ENCODE measurements at regions not wholly inside any gene's neighbourhood (a gene's known extent, or its start where the extent isn't known, plus 50 kb on each side); places are given as distances from the start of the nearest gene placed in this dataset.
"Not testable (repeated sequence)": the region's sequence is repeated elsewhere in the genome, so short reads cannot be mapped to it uniquely, and the experiment has no call there.

DNA sequence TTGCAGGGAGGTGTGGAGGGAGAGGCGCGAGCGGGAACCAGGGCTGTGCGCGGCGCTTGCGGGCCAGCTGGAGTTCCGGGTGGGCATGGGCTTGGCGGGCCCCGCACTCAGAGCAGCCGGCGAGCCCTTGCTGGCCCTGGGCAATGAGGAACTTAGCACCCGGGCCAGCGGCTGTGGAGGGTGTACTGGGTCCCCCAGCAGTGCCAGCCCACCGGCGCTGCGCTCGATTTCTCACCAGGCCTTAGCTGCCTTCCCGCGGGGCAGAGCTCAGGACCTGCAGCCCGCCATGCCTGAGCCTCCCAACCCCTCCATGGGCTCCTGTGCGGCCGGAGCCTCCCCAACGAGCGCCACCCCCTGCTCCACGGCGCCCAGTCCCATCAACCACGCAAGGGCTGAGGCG, 243.2 kb downstream of the TFAP2A start:
- H3K9me3 Mint-ChIP-seq (ENCODE audit: low read depth); H3K4me3 Mint-ChIP-seq; ATAC-seq; DNase-seq; H3K4me1 Mint-ChIP-seq; H3K27me3 Mint-ChIP-seq; H3K27ac Mint-ChIP-seq; H3K36me3 Mint-ChIP-seq; CTCF ChIA-PET: not testable (repeated sequence)

DNA sequence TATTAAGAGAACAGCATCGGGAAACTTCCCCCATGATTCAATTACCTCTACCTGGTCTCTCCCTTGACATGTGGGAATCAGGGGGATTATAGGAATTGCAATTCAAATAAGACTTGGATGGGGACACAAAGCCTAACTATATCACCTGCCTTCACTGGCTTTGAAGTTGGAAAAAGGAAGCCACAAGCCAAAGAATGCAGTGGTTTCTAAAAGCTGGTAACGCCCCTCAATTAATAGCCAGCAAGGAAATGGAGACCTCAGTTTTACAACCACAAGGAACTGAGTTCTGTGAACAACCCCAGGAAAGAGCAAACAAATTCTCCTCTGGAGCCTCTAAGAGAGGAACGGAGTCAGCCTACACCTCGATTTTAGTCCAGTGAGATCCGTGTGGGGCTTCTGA, 244.1 kb downstream of the TFAP2A start:
- CTCF ChIA-PET = no interaction called here
- Mint-ChIP-seq H3K27me3 (no peaks in the 10 kb centered on the region), H3K36me3 (no peaks in the 10 kb centered on the region), H3K4me3 (no peak overlapping the region), H3K4me1 (no peaks in the 10 kb centered on the region), H3K27ac (no peak overlapping the region), H3K9me3 (ENCODE audit: low read depth) (peaks cover 5% of the 10 kb centered on the region)
- ATAC-seq (no peak), DNase-seq (no peak)

DNA sequence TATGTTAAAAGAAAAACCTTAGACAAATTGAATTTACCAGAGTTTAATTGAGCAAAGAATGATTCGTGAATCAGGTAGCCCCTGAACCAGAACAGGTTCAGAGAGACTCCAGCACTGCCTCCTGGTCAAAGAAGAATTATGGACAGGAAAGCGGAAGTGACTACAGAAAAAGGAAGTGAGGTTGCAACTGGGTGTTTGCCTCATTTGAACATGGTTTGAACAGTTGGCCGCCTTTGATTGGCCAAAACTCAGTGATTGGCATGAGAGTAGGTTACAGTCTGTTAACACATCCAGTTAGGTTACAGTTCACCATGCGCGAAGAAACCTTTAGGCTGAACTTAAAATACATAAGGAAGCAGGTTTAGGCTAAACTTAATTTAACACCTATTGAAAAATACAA, 248.8 kb downstream of the TFAP2A start:
- ATAC-seq (no peak), DNase-seq (no peak)
- no peaks in the 10 kb centered on the region for H3K27me3 Mint-ChIP-seq
- no peaks in the 10 kb centered on the region for H3K36me3 Mint-ChIP-seq
- no peak overlapping the region for H3K27ac Mint-ChIP-seq
- no peak overlapping the region for H3K4me3 Mint-ChIP-seq
- CTCF ChIA-PET = no interaction called here
- H3K9me3 Mint-ChIP-seq (ENCODE audit: low read depth) = no peaks in the 10 kb centered on the region
- no peaks in the 10 kb centered on the region for H3K4me1 Mint-ChIP-seq

DNA sequence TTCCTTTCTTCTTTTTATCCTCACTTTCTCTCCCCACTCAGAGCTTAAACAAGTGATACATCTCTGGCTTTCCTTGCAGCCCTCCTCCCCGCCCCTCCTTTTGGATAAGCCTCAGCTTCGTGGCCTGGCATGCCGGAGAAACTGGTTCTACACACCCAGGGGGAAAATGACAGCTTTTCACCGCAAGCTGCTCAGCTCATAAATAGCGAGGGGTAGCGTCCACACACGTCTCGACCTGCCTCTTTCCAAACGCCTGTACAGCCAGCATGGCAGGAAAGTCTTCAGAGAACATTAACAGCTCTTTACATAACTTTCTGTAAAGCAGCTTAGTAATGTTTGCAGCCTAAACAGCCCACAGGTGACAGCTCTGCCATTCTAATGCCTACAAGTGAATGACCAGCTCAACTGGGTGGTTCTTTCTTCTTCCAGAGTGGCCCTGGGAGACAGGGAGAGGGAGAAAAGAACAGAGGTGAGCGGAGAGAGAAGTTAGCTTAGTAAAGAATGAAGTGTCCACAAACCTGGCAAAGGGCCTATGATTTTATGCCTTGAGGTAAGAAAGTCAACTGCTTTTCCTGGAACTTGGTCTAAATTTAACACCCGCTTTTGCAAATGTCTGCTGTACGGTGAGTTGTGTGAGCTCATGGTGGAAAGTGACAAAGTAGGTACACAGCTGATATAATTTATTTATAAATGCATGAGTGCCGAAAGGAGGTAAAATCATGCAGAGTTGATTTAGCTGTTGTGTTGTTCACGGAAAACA, 251.5 kb downstream of the TFAP2A start:
- no peak overlapping the region for H3K4me3 Mint-ChIP-seq
- ATAC-seq (no peak), DNase-seq (no peak)
- no peaks in the 10 kb centered on the region for H3K36me3 Mint-ChIP-seq
- H3K4me1 Mint-ChIP-seq = no peaks in the 10 kb centered on the region
- H3K27ac Mint-ChIP-seq = no peak overlapping the region
- CTCF ChIA-PET = no interaction called here
- no peaks in the 10 kb centered on the region for H3K9me3 Mint-ChIP-seq (ENCODE audit: low read depth)
- H3K27me3 Mint-ChIP-seq = no peaks in the 10 kb centered on the region

DNA sequence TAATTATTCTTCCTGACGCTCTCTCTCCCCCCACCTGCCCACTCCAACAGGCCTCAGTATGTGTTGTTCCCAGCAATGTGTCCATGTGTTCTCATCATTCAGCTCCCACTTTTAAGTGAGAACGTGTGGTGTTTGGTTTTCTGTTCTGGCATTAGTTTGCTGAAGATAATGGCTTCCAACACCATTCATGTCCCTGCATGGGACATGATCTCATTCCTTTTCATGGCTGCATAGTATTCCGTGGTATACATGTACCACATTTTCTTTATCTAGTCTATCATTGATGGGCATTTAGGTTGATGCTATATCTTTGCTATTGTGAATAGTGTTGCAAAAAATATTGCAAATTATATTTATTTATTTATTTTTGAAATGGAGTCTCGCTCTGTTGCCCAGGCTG, 258.0 kb downstream of the TFAP2A start:
- H3K4me1 Mint-ChIP-seq = no peaks in the 10 kb centered on the region
- DNase-seq (no peak), ATAC-seq (no peak)
- H3K36me3 Mint-ChIP-seq = no peaks in the 10 kb centered on the region
- no peaks in the 10 kb centered on the region for H3K27me3 Mint-ChIP-seq
- H3K4me3 Mint-ChIP-seq = no peak overlapping the region
- CTCF ChIA-PET = no interaction called here
- no peak overlapping the region for H3K27ac Mint-ChIP-seq
- H3K9me3 Mint-ChIP-seq (ENCODE audit: low read depth) = peaks cover 6% of the 10 kb centered on the region

DNA sequence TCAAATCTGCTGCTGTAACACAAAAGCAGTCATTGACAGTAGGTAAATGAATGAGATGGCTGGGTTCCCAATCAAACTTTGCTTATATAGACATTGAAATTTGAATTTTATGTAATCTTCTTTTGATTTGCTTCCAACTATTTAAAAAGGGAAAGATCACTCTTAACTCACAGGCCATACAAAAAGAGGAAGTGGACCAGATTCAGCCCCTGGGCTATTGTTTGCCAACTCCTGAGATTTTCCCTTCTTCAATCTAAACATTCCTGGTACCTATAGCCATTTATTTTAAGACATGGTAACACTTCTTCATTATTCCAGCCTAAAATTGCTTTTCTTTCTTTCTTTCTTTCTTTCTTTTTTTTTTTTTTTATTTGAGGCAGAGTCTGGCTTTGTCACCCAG, 260.6 kb downstream of the TFAP2A start:
- DNase-seq (no peak), ATAC-seq (no peak)
- H3K36me3 Mint-ChIP-seq = no peaks in the 10 kb centered on the region
- H3K4me3 Mint-ChIP-seq = no peak overlapping the region
- CTCF ChIA-PET = no interaction called here
- no peak overlapping the region for H3K27ac Mint-ChIP-seq
- peaks cover 6% of the 10 kb centered on the region for H3K9me3 Mint-ChIP-seq (ENCODE audit: low read depth)
- no peaks in the 10 kb centered on the region for H3K4me1 Mint-ChIP-seq
- H3K27me3 Mint-ChIP-seq = no peaks in the 10 kb centered on the region

DNA sequence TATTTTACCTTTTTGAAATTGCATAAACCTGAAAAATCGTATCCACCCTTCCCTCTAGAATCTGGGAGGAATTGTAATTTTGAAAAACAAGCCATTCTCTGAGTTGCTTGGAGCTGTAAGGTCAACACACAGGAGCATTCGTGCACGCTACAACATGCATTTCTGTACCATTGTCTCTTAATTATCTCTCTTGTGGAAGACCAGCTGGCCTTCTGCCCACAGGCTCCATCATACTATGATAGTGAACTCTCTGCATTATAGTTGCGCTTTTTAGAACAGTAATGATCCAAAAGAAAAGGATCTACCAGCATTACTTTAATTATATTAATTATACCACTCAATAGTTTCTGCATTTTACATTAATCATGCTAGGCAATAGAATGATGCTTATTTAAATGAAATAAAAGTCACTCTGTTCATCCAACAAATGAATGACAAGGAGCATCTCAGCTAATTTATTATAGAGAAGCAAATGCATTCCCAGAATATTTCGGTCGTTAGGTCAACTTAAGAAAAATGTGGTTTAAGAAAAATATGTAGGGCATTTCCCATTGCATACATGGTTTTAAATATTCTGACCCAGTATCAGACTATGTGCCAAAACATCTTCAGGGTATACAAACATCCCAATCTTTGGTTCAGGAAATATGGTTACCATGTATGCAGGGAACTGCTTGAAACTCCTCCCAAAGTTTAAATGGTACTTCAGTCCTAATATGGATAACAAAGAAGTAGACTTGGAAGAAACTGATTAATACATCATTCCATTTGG, 263.5 kb downstream of the TFAP2A start:
- H3K4me1 Mint-ChIP-seq = no peaks in the 10 kb centered on the region
- H3K4me3 Mint-ChIP-seq = no peak overlapping the region
- CTCF ChIA-PET = no interaction called here
- peaks cover 3% of the 10 kb centered on the region for H3K9me3 Mint-ChIP-seq (ENCODE audit: low read depth)
- H3K27ac Mint-ChIP-seq = no peak overlapping the region
- no peaks in the 10 kb centered on the region for H3K36me3 Mint-ChIP-seq
- H3K27me3 Mint-ChIP-seq = no peaks in the 10 kb centered on the region
- ATAC-seq (no peak), DNase-seq (no peak)

DNA sequence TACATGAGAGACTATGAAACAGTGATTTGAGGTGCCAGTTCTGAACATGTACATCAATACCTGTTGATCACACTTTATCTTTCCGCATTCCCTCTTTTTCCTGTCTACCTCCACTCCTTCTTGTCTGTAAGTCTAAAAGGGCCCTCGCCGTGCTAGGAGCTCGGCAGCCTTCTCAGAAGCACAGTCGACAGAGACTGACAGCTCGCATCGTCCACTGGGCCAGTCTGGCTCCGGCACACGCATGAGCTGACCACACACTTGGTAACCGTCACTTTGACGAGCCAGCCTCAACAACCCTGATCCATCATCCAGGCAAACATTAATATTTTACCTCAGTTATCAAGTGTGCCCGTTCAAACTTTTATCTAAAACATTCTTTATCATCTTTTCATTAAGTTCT, 265.3 kb downstream of the TFAP2A start:
- Mint-ChIP-seq H3K27me3 (no peaks in the 10 kb centered on the region), H3K36me3 (no peaks in the 10 kb centered on the region), H3K27ac (no peak overlapping the region), H3K9me3 (ENCODE audit: low read depth) (no peaks in the 10 kb centered on the region), H3K4me1 (no peaks in the 10 kb centered on the region), H3K4me3 (no peak overlapping the region)
- DNase-seq = no peak
- CTCF ChIA-PET = no interaction called here
- no peak for ATAC-seq

DNA sequence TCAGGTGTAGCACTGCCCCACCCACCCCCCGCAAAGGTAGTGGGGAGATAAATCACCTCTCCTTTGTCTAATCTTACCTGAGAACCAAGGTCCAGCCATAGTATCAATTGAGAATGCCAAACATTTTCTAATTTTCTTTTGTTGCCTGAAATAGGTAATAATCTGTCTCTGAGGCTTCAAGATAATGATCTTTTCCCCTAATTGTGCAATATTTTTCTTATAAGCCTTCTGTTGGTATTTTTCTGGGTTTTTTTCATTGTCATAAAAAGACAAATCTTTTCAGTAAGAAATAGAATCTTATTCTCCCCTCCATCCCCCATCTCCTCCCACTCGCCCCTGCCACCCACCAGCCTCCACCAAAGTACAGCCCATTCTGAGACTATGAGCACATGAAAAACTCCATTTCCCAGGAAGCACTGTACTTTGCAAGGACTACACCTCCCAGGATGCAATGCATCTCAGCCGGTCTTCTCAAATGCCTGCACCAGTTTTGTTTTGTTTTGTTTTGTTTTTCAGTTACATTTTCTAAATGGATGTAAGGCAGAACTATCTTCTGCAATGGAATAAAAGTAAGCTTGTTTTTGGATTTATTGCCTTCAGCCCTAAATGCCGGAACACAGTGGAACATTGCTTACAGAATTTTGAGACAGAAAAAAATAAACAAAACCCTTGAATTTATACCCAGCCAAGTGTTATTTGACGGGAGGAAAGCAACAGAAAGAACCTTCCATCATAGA, 268.0 kb downstream of the TFAP2A start:
- ATAC-seq = peak; percentile 58
- Mint-ChIP-seq H3K27ac (no peak overlapping the region), H3K4me3 (peak overlapping the region; percentile 62), H3K9me3 (ENCODE audit: low read depth) (no peaks in the 10 kb centered on the region), H3K27me3 (no peaks in the 10 kb centered on the region), H3K36me3 (no peaks in the 10 kb centered on the region), H3K4me1 (no peaks in the 10 kb centered on the region)
- no peak for DNase-seq
- CTCF ChIA-PET = no interaction called here

DNA sequence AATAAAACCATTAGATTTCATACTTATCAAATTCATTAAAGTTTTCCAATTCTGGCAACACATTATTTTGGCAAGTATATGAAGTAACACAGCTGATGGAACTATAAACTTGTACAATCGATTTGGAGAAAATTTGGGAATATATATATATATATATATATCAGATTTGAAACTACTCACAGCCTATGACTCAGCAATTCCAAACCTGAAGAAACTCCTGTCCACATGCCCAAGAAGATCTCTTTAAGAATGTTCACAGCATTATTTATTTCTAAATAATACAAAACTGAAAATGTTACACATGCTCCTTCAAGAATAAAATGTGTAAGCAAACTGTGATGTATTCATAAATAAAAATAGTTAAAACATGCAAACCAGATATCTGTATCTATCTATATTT, 270.1 kb downstream of the TFAP2A start:
- no peak for ATAC-seq
- Mint-ChIP-seq H3K36me3 (no peaks in the 10 kb centered on the region), H3K27me3 (peaks cover 3% of the 10 kb centered on the region), H3K4me3 (no peak overlapping the region), H3K27ac (no peak overlapping the region), H3K4me1 (no peaks in the 10 kb centered on the region), H3K9me3 (ENCODE audit: low read depth) (no peaks in the 10 kb centered on the region)
- CTCF ChIA-PET = no interaction called here
- no peak for DNase-seq

DNA sequence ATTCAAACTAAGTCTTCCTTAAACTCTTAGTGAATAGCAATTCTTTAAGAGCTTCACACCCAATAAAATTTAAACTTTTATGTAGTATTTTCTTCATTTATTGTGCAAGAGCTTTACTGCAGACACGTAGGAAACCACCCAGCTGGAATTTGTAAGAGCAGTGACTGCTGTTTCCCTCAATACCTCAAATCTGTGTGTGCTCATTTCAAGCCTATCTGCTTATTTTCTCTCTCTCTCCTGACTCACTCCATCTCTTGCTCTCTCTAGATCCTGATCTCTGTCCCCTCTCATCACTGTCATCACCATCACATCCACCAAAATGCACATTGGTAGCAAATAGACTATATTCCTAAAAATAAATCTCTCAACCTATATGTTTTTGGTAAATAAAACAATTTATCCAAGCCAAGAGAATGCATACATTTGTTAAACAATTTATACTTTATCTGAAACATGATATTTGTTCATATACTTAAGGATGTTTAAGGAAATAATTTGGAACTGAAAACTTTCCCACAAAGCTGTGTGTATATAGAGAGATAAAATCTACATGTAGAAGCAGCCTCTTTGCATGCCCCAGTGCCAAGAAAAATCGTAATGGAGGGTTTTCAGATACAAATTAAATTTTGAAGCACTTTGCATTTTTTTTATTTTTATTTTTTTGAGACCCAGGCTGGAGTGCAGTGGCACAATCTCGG, 273.0 kb downstream of the TFAP2A start:
- DNase-seq (no peak), ATAC-seq (no peak)
- Mint-ChIP-seq H3K4me1 (no peaks in the 10 kb centered on the region), H3K36me3 (no peaks in the 10 kb centered on the region), H3K27me3 (peaks cover 3% of the 10 kb centered on the region), H3K9me3 (ENCODE audit: low read depth) (no peaks in the 10 kb centered on the region), H3K27ac (no peak overlapping the region), H3K4me3 (no peak overlapping the region)
- CTCF ChIA-PET = no interaction called here

DNA sequence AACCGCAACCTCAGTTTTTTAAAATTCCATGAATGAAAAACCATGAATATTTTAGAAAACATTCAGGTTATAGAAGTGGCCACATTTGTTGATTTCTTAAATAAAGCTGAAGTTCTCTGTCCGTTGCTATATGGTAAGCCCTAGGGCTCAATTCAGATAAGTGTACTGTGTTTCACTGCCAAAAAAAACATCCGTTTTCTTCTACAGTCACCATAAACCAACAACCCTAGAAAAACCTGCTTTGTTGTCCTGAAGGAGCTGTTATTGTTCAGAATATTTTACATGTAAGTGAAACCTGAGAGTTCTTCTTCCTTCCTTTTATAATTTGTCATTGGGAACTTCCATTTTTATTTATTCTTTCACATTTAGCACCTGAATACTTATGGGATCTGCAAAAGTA, 274.1 kb downstream of the TFAP2A start:
- CTCF ChIA-PET = no interaction called here
- H3K36me3 Mint-ChIP-seq = no peaks in the 10 kb centered on the region
- H3K27me3 Mint-ChIP-seq = peaks cover 3% of the 10 kb centered on the region
- H3K9me3 Mint-ChIP-seq (ENCODE audit: low read depth) = no peaks in the 10 kb centered on the region
- ATAC-seq (no peak), DNase-seq (no peak)
- no peak overlapping the region for H3K4me3 Mint-ChIP-seq
- no peaks in the 10 kb centered on the region for H3K4me1 Mint-ChIP-seq
- no peak overlapping the region for H3K27ac Mint-ChIP-seq

DNA sequence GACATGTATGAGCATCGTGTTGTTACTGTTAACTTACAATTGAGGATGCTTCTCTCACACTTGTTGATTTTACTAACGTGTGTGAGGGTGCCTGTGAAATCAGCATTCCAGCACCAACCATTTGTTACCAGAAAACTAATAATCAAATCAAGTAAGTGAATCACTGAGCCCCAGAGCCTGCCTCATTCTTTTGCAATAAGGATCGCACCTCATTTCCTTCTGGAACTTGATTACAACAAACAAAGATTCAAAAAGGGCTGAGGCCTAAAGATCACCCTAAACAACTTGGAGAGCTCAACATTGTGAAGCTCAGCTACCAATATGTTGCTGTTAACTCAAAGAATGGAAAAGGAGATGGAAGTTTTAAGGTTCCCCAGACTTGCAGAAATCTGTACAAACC, 274.7 kb downstream of the TFAP2A start:
- peaks cover 3% of the 10 kb centered on the region for H3K27me3 Mint-ChIP-seq
- H3K4me3 Mint-ChIP-seq = no peak overlapping the region
- ATAC-seq (no peak), DNase-seq (no peak)
- CTCF ChIA-PET = no interaction called here
- H3K9me3 Mint-ChIP-seq (ENCODE audit: low read depth) = peaks cover under 1% of the 10 kb centered on the region
- H3K36me3 Mint-ChIP-seq = no peaks in the 10 kb centered on the region
- H3K27ac Mint-ChIP-seq = no peak overlapping the region
- H3K4me1 Mint-ChIP-seq = no peaks in the 10 kb centered on the region

Measured in activated CD8-positive, alpha-beta memory T cell treated with anti-CD3 and anti-CD28 coated beads, Interleukin-2, amount 10 ng/mL, durations not matched to agents 7 days and 5 days (primary cell).